Fibroblast of skin of abdomen (primary cell): ENCODE measurements at regions not wholly inside any gene's neighbourhood (a gene's known extent, or its start where the extent isn't known, plus 50 kb on each side); places are given as distances from the start of the nearest gene placed in this dataset.
"Not testable (repeated sequence)": the region's sequence is repeated elsewhere in the genome, so short reads cannot be mapped to it uniquely, and the experiment has no call there.

ENCODE experiments used
- DNase-seq: peaks from one replicate; pipeline ENCODE4 v3.0.0-alpha.2; 2013

DNA sequence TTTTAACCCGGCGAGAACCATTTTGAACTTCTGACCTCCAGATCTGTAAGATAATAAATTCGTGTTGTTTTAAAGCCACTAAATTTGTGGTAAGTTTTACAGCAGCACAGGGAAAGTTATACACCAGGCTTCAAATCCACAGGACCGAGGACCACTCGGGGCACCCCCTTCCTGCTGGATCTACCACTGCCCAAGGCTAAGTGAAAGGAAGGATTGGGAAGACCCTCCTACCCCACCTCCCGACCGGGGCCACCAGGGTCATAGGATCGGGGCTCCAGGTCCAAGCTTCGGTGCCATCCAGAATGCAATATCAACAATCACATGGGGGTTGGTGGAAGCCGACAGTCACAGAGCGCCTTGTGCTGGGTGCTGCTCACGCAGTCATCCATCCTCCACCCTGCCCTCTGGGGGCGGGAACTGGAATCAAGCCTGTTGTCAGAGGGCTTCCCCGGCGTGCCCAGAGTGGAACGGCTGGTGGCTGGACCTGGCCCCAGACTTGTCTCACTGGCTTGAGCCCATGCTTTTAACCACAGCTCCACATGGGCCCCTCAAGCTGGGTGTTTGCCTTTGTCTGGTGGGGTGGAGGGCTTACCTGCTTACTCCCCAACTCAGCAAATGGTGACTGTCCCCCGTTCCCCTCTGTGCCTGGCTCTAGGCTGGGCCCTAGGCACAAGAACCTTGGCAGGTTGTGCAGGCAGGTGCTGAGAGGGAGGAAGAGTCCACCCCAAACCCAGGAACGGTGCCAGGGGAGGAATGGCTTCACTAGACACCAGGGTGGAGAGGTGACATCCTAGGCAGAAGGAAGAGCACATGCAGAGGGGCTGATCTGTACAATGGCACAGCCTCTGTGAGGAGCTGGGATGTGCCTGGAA, 180.3 kb upstream of the RTL1 start:
- DNase-seq, result no peak

GRCh38 chr14:101084436-101084826, 180.9 kb upstream of the RTL1 start:
- DNase-seq, result no peak

DNA sequence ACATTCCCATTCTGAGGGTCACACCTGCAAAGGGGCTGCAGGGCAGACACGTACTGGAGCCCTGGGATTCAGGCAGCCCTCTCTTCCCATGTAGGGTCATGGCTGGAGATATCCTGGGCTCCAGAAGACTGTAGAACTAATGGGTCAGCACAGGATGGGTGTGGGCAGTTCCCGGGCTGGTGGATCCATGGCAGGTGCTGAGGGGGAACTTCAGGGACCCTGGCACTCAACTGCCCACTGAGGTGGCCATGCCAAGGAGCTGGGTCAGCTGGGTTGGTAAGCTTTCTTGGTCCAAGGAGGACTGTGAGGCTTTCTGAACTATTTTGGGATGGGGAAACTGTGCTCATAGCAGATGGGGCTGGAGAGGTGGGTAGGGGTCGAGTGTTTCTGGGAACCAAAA, 183.4 kb upstream of the RTL1 start:
- DNase-seq, result no peak

GRCh38 chr14:101087614-101088394, 184.3 kb upstream of the RTL1 start:
- DNase-seq, result no peak

DNA sequence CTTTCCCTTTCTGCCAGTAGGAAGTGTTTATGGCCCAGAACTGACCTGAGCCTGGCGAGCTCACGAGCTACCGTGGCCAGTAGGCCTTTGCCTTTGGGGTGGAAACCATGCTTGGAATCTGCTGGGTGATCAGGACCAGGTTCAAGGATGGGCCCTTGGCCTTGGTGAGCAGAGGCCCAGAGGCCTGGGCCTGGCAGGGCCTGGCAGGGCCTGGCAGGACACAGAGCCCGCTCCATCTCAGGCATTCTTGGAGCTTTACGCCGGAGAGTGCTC, 184.8 kb upstream of the RTL1 start:
- no peak for DNase-seq

- no peak for DNase-seq
These were observed 185.2 kb upstream of the RTL1 start for GRCh38 chr14:101088714-101089113.

DNA sequence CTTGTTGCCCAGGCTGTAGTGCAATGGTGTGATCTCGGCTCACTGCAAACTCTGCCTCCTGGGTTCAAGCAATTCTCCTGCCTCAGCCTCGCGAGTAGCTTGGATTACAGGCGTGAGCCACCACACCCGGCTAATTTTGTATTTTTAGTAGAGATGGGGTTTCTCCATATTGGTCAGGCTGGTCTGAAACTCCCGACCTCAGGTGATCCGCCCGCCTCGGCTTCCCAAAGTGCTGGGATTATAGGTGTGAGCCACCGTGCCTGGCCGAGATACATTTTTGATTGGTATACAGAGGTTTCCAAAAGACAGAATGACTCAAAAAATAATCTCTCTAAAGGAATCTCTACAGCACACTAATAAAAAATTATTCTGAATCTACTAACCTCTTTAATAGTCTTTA, 187.0 kb upstream of the RTL1 start:
- not testable (repeated sequence) for DNase-seq

- no peak for DNase-seq
These were observed 187.5 kb upstream of the RTL1 start for GRCh38 chr14:101090976-101091375.

GRCh38 chr14:101094916-101095315, 191.4 kb upstream of the RTL1 start:
- DNase-seq, result not testable (repeated sequence)

GRCh38 chr14:101096551-101096950, 193.0 kb upstream of the RTL1 start:
- DNase-seq, result no peak

DNA sequence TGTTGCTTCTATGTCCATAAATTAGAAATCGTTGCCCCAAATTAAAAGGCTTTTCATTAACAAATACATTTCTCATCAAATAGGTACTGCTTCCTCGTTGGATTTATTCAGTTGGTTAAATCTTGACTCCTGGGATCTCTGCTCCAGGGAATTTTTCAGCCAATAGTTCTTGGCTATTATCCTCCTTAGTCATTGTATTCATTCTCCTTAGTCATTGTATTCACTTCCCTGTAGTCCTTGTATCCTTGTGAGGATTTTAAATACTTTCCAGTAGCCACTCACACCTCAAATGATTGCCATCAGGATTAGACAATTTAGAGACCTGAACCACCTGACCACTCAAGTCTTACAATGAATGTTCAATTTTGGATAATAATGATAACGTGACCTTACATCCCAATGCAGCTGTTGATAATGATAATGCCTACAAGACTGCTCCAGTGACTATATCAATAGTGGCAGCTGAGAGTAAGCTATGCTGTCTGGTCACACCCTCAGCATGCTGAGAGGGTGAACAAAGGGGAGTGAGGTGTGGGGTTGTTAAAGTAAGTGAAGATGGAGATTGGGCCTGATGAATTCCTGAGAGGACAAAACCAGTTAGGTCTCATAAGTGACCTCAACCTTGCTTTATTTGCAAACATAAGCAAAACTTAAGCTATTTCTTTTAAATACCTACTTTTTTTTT, 193.7 kb upstream of the RTL1 start:
- DNase-seq, result no peak

- DNase-seq, result no peak
These were observed 194.7 kb upstream of the RTL1 start for GRCh38 chr14:101098177-101098576.

DNA sequence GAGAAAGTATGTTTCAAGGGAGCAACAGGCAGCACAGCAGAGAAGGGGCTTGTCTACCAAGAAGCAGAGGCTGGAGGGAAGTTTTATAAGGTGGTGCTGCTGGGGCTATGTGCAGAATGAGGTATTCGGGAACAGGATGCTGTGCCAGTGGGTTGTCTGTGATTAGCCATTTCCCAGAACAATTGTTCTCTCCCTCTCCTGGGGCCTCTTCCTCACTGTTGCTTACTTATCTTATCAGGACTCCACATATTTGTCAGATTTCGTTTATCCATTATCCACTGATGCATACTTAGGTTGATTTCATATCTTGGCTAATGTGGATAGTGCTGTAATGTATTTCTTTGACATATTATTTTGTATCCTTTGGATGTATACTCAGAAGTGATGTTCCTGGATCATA, 195.1 kb upstream of the RTL1 start:
- DNase-seq, result no peak

DNA sequence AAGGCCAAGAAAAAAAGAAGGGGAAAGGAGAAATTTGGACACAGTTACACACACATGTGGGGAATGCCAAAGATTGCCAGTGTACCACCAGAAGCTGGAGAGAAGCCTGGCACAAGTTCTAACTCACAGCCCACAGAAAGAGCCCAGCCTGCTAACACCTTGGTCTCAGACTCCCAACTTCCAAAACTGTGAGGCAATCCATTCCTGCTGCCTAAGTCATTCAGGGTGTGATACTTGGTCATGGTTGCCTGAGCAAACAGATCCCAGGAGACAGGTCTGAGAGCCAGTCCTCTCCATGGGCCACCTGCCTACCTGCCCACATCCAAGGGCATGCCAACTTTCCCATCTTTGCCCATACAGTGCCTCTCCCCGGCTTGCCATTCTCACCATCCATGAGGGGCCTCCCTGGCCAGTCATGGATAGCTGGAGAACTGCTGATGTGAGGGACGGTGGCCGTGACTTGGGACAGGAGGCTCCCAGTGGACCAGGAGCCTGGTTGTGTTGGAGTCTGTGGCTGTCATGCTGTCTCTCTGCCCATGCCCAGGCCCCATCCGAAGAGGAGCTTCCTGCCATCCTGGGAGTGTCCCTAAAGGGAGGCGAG, 198.0 kb upstream of the RTL1 start:
- no peak for DNase-seq

DNA sequence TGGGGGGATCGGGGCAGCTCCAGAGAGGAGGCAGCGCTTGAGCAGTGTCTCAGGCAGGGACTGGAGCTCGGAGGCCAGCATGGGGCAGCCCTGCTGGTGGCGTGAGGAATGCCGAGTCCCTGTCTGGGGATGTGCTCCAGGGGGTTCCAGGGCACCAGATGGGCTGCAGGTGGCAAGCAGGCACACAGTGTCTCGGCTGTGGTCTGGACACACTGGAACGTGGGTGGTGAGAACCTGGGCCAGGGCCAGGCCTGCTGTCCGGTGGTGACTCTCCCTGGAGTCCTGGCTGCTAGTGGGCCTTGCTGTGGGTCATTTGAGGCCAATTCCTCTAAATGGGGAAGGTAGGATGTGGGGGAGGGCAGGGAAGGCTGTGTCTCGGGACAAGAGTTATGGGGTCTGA, 199.4 kb upstream of the RTL1 start:
- DNase-seq, result no peak

GRCh38 chr14:101103321-101103901, 199.9 kb upstream of the RTL1 start:
- no peak for DNase-seq

DNA sequence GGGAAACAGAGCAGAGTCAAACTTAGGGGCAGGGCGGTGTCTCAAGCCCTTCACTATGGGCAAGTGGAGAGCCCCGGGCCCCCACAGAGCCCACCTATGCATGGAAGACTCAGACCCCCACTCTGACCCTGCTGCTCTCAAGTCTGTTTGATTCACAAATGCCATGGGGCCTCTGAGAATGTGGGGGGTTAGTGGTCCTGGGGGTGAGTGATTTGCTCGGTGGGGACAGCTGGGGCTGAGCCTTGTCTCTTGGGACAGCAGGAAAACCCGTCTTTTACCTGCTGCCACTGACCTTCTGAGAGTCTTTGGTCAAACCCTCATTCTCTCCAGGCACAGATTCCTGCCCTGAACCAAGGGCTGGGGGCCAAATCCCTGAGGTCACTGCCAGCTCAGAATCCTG, 201.0 kb upstream of the RTL1 start:
- DNase-seq, result no peak

- no peak for DNase-seq
These were observed 201.5 kb upstream of the RTL1 start for GRCh38 chr14:101105045-101105444.

- no peak for DNase-seq
These were observed 205.2 kb upstream of the RTL1 start for GRCh38 chr14:101108579-101109346.

GRCh38 chr14:101109347-101109638, 205.8 kb upstream of the RTL1 start:
- DNase-seq, result no peak

DNA sequence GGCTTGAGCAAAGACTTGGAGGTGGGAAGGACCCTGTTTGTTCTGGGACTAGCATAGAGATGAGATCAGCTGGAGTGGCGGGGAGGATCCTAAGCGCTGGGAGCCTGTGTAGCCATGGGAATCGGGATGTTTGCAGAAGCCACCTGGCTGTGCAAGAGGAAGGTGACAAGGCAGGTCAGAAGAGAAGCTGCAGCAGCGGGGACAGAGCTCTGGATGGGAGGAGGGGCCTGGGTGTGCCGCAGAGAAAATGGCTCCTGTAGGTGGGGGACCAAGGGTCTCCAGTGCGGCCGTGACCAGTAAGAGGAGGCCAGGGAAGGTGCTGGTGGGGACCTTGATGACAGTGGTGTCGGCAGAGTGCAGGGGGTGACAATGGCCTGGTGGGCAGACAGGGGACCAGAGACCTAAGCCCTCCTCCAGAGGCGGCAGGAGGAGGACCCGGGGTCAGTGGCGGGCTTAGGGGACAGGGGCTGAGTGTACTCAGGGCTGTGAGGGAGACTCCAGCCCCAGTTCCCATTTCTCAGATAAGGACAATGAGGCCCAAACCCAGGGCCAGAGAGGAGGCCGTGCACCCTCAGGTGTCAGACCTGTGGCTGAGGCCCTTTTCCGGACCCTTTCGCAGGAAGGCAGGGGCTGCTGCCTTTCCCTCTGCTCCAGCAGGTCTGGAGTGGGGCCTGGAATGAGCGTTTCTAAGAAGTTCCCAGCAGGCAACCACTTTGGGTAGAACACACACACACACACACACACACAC, 206.6 kb upstream of the RTL1 start:
- no peak for DNase-seq
